Stimulated activated CD8-positive, alpha-beta memory T cell treated with anti-CD3 and anti-CD28 coated beads, Interleukin-4, amount 100 ng/mL, for 4 hours (primary cell): ENCODE measurements at regions not wholly inside any gene's neighbourhood (a gene's known extent, or its start where the extent isn't known, plus 50 kb on each side); places are given as distances from the start of the nearest gene placed in this dataset.
A peak's percentile ranks its signal among the peaks of the same experiment; 100 is the strongest.
"Not testable (repeated sequence)": the region's sequence is repeated elsewhere in the genome, so short reads cannot be mapped to it uniquely, and the experiment has no call there.

Experiments
- DNase-seq, 2 donors: peaks; one replicate each; pipeline ENCODE4 v3.0.0-alpha.2; 2020; ENCODE audit warnings: low read depth in 2 of 2, low spot score in 1 of 2

DNA sequence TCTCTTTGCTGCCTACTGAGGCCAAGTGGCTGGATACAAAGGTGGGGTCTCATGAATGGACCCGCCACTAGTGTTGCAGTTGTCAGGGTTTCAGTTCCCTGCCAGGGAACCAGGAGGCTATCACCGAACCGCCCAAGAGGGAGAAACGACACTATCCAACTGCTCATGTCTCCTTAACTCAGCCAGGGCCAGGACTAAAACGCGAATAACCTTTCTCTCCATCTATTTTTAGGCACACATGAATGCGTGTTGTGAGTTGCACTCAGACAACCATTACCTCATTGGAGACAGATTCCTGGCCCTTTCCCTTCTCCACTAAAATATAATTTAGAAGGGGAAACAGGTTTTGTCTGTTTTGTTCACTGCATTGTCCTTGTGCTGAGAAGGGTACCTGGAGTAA is 559.5 kb downstream of the SOCS6 start:
- DNase-seq, result no peak

DNA sequence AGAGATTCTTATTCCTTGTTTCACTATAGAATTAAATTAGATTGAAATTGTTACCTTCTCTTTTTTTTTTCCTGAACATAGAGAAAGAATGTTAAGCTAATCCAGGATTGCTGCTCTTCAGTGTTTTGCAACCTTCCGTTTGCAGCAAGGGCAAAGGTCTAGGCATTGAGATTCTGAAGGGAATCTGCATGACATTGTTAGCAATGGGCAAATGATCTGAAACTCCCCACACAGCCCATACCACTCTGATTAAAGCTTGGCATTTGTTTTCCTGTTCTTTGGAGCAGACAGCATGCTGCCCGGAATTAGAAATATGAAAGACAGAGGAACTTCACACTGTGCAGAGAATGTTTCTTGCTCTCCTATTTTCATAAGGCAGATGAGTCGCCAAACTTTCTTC is 551.8 kb downstream of the SOCS6 start:
- DNase-seq, result no peak

- no peak for DNase-seq
Observed at GRCh38 chr18:70827632-70828031, 538.8 kb downstream of the SOCS6 start.

DNA sequence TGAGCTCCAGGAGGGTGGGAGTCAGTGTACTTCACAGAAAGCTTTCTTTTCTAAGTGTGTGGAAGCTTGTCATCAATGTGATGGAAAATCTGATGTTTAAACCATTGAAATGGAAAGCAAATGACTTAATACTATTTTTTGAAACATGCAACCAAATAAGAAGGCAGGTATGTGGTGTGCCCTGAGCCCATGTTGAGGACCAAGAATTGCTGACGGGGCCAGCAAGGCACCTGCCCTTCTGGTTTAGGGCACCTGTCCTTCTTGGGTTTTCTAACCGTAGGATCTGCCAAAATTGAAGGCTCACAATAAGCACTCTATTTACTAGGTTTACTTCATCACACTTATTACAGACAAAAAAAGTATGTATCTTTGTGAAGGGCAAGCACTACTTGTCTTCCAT is 537.7 kb downstream of the SOCS6 start:
- no peak for DNase-seq

GRCh38 chr18:70822691-70823090 is 533.8 kb downstream of the SOCS6 start:
- no peak for DNase-seq

DNA sequence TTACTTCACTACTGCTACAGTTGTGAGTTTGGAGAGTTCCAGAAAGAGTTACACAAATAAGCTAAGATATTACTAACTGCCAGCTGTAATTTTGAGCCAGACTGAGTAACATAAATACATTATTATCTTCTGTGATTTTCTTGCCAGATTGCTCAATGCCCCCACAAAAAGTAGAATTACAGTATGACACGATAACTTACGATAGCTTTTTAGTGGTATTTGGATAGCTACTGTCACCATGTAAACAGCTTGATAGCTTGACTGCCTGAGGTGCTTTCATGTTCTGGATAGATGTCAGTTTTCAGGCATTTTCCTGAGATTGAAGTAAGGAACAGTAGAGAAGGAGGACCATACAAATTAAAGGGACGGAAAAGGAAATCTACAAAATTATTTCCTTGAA is 533.3 kb downstream of the SOCS6 start:
- DNase-seq, result no peak

DNA sequence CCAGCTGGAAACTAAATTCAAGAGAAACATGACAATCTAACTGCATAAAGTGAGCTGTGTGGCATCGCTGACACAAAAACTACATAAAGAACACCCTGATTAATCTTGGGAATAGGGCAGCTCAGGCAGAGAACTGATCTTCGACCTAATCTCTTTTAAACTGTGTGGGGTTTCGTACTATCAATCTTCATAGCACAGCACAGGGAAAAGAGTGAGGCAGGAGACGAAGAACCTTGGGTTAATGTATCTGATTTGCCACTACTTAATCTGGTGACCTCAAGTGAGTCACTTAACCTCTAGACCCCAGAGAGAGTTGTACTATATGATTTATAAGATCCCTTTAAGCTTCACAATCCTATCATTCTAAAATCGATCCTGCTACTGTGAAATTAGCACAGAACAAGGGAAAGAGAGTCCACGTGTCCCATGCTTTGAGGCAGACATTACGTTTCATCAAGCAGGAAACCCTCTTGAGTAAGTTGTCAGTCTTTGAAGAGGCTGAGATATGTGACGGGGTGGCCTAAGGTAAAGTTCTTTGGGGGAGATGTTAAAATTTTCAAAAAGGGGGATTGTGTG is 519.7 kb downstream of the SOCS6 start:
- no peak for DNase-seq

- DNase-seq, result peak; percentile 2 to 19
Observed at GRCh38 chr18:70781860-70782453, 493.1 kb downstream of the SOCS6 start.

- DNase-seq, result not testable (repeated sequence)
Observed at GRCh38 chr18:70766254-70766653, 477.4 kb downstream of the SOCS6 start.

GRCh38 chr18:70762812-70763211 is 474.0 kb downstream of the SOCS6 start:
- DNase-seq, result no peak

GRCh38 chr18:70758780-70759179 is 469.9 kb downstream of the SOCS6 start:
- DNase-seq, result no peak

DNA sequence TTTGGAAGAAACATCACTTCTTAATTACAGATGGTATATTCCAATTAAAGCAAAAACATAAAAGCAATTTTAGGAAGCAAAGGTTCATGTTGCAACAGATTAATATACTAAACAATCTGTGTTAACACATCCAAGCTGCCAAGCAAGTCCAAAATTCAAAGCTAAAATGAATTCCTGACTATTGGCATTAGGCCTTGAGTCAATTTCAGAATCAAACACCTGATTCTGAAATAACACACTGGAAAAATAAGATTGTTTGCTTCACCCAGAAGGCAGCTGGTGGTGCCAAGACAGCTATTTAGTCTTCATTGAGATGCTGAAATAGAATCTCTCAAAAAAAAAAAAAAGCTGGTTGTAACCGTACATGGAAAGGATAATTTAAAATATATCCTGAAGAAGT is 465.6 kb downstream of the SOCS6 start:
- no peak for DNase-seq

DNA sequence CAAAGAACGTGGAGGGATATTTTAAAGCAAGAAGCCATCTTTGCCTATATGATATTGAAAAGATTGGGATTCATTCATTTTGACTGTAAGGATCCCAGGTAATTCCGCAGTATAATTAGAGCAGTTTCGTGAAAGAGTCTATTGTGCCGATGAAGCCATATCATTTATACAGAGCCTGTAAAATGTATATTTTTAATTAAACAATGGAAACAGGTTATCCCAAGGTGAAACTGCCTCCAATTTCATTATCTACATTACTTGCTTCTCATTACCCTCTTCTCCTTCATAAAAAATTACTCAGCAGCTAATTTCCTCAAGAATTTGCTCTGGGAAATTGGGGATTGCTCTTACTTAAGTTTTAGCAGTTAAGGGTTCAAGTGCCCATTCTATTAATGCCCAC is 444.1 kb downstream of the SOCS6 start:
- DNase-seq, result no peak

DNA sequence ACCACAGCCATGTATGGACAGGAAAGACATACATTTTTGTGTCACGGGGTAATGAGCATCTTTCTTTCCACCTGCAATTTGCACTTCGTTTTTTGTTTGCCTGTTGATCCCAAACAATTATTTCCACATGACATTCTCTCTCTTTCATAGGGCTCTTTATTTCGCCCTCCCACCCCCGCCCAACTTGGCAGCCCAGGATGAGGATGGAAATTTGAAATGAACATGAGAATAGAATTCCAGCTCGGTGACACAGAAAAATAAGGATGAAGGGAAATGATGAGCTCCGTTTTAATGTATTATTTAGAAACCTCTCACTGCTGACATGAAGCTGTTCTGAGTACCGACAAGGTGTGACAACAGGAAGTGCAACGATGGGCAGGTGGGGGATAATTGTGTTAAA is 443.3 kb downstream of the SOCS6 start:
- DNase-seq, result no peak

DNA sequence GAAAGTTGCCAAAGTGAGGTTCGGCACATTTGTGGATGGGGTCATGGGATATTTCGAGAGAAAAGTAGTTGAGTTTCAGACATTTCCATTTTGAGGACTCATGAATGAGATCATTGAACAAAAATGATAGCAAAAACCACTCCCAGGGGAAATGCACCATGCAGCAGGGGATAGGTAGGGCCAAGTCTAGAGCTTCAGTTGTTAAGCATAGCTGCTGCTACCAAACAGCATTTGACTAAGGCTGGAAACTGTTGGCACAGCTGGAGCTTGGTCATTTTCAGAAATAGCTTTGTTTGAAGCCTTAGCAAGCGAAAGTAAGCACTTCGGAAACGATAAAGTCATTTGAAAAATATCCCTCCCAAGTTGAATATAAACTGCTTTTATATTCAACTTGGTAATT is 431.8 kb downstream of the SOCS6 start:
- no peak for DNase-seq

DNA sequence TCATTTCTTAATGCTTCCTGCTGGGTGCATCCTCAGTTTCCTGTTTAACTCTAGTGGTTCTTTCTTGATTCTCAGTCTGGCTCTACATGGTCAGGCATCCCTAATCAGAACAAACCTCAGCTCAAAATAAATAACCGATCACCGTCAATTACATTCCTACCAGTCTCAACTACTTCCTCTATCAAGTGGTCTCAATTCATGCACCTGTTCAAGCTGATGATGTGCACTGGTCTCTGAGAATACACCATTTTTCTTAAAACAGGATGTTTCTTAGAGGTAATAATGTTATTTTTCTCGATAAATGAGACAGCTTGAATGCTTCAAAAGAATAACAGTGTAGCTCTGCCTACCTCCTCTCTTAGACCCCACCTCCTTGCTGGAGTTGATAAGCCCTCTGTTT is 420.9 kb downstream of the SOCS6 start:
- DNase-seq, result no peak

DNA sequence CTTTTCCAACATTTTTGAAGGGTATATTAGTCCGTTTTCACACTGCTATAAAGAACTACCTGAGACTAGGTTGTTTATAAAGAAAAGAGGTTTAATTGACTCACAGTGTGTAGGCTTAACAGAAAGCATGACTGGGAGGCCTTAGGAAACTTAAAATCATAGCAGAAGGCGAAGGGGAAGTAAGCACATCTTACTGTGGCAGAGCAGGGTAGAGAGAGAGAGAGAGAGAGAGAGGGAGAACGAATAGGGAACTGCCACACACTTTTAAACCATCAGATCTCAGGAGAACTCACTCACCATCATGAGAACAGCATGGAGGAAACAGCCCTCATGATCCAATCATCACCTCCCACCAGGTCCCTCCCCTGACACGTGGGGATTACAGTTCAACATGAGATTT is 420.3 kb downstream of the SOCS6 start:
- DNase-seq, result no peak

DNA sequence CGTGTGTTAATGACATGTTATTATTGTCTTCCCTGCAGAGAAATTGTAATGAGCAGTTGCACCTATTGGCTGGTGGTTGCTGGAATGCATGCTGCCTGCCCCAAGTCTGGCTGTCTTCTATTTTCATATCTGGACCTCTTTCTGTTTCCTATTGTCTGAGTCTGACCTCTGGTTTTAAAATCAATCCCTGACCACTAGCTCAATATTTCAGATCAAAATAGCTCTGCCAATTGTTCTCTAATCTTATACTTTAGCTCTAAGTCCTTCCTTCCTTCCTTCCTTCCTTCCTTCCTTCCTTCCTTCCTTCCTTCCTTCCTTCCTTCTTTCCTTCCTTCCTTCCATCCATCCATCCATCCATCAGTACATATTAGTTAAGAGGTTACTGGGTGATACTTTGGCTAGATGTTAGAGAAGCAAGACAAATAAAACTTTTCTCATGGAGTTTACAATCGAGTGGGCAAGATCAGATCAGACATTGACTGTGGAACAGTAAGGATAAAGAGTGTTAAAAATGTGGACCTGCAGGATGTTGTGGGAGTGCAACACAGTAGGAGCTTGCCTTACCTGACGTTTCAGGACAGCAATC is 417.1 kb downstream of the SOCS6 start:
- no peak for DNase-seq

- no peak for DNase-seq
Observed at GRCh38 chr18:70700496-70700895, 411.7 kb downstream of the SOCS6 start.

- DNase-seq, result no peak
Observed at GRCh38 chr18:70698574-70698973, 409.7 kb downstream of the SOCS6 start.

GRCh38 chr18:70693246-70693645 is 404.4 kb downstream of the SOCS6 start:
- DNase-seq, result no peak

DNA sequence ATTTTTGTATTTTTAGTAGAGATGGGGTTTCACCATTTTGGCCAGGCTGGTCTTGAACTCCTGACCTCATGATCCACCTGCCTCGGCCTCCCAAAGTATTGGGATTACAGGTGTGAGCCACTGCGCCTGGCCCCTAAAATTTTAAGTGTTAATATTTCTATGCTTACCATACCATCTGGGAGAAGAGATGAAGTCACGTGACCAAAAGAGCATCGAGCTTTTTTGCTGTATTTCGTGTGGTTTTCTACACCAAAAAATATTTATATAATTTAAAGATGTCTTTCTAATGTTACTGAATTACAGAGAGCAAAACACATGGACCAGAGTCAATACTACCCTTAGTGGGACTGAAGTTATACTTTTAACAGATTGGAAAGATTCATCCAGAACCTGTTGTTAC is 400.9 kb downstream of the SOCS6 start:
- DNase-seq, result not testable (repeated sequence)

DNA sequence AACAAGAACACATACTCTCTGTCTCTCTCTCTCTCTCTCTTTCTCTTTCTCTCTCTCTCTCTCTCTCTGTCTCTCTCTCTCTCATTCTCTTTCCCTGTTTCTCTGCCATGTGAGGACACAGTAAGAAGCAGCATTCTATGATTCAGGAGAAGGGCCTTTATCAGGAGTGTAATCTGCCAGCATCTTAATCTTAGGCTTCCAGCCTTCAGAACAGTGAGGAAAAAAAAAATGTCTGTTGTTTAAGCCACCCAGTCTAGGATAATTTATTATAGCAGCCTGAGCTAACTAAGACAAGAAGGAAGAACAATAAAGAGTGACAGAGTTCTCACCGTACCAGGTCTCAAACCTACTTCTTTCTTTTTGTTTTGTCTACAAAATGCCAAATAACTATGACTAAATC is 399.4 kb downstream of the SOCS6 start:
- no peak for DNase-seq
